HUES6 (cell line): ENCODE measurements at regions not wholly inside any gene's neighbourhood (a gene's known extent, or its start where the extent isn't known, plus 50 kb on each side); places are given as distances from the start of the nearest gene placed in this dataset.

ENCODE experiments used
- H3K27ac ChIP-seq: 2 replicates; pipeline ENCODE4 v1.7.0; 2013; ENCODE audit warnings: low read depth, mild to moderate bottlenecking, low read length, inconsistent platforms
- H3K27me3 ChIP-seq: 2 replicates; pipeline ENCODE4 v1.6.1; 2013; ENCODE audit warnings: low read length; ENCODE audit not compliant: control insufficient read depth, insufficient read depth
- H3K36me3 ChIP-seq: 2 replicates; pipeline ENCODE4 v1.6.1; 2013; ENCODE audit warnings: low read length; ENCODE audit not compliant: control insufficient read depth, insufficient read depth
- H3K4me1 ChIP-seq: 2 replicates; pipeline ENCODE4 v1.6.1; 2013; ENCODE audit warnings: low read length; ENCODE audit not compliant: control insufficient read depth, insufficient read depth
- H3K4me3 ChIP-seq: 2 replicates; pipeline ENCODE4 v1.5.1; 2013; ENCODE audit warnings: low read depth, low read length
- H3K9ac ChIP-seq: one replicate; pipeline ENCODE4 v1.6.1; 2013; ENCODE audit warnings: mild to moderate bottlenecking, low read length
- H3K9me3 ChIP-seq: 2 replicates; pipeline ENCODE4 v1.6.1; 2013; ENCODE audit warnings: low read depth, low read length; ENCODE audit not compliant: control insufficient read depth, insufficient read depth

- Histone ChIP-seq H3K4me3 (no peak overlapping the region), H3K9ac (no peak overlapping the region), H3K4me1 (no peaks in the 10 kb centered on the region), H3K27ac (no peak overlapping the region), H3K27me3 (no peaks in the 10 kb centered on the region), H3K9me3 (no peaks in the 10 kb centered on the region), H3K36me3 (no peaks in the 10 kb centered on the region)
Observed at GRCh38 chr10:124338276-124338925, 80.3 kb downstream of the OAT start.

GRCh38 chr10:124336186-124336585, 82.5 kb downstream of the OAT start:
- Histone ChIP-seq H3K4me3 (no peak overlapping the region), H3K9ac (no peak overlapping the region), H3K27me3 (no peaks in the 10 kb centered on the region), H3K36me3 (no peaks in the 10 kb centered on the region), H3K27ac (no peak overlapping the region), H3K4me1 (no peaks in the 10 kb centered on the region), H3K9me3 (0 out of 2 replicates have a peak, but pooled peaks cover 6% of the 10 kb centered on the region)

- Histone ChIP-seq H3K4me1 (no peaks in the 10 kb centered on the region), H3K27me3 (no peaks in the 10 kb centered on the region; the same call in 1 of the 2 replicates), H3K9me3 (0 out of 2 replicates have a peak, but pooled peaks cover 6% of the 10 kb centered on the region), H3K4me3 (no peak overlapping the region), H3K9ac (no peak overlapping the region), H3K27ac (no peak overlapping the region), H3K36me3 (no peaks in the 10 kb centered on the region)
Observed at GRCh38 chr10:124333931-124334330, 84.8 kb downstream of the OAT start.

- Histone ChIP-seq H3K4me1 (no peaks in the 10 kb centered on the region), H3K9me3 (0 out of 2 replicates have a peak, but pooled peaks cover 6% of the 10 kb centered on the region), H3K27ac (no peak overlapping the region), H3K36me3 (no peaks in the 10 kb centered on the region), H3K9ac (no peak overlapping the region), H3K27me3 (no peaks in the 10 kb centered on the region; the same call in 1 of the 2 replicates), H3K4me3 (no peak overlapping the region)
Observed at GRCh38 chr10:124332426-124332825, 86.3 kb downstream of the OAT start.

GRCh38 chr10:124329941-124330340, 88.8 kb downstream of the OAT start:
- Histone ChIP-seq H3K4me3 (no peak overlapping the region), H3K27me3 (no peaks in the 10 kb centered on the region; the same call in 1 of the 2 replicates), H3K9me3 (0 out of 2 replicates have a peak, but pooled peaks cover 6% of the 10 kb centered on the region), H3K4me1 (no peaks in the 10 kb centered on the region), H3K36me3 (no peaks in the 10 kb centered on the region), H3K9ac (no peak overlapping the region), H3K27ac (no peak overlapping the region)

GRCh38 chr10:124329362-124329761, 89.4 kb downstream of the OAT start:
- Histone ChIP-seq H3K36me3 (no peaks in the 10 kb centered on the region), H3K4me1 (no peaks in the 10 kb centered on the region), H3K27me3 (no peaks in the 10 kb centered on the region; the same call in 1 of the 2 replicates), H3K9ac (no peak overlapping the region), H3K4me3 (no peak overlapping the region), H3K9me3 (0 out of 2 replicates have a peak, but pooled peaks cover 6% of the 10 kb centered on the region), H3K27ac (no peak overlapping the region)

GRCh38 chr10:124328477-124329220, 90.1 kb downstream of the OAT start:
- Histone ChIP-seq H3K9ac (no peak overlapping the region), H3K36me3 (no peaks in the 10 kb centered on the region), H3K4me1 (no peaks in the 10 kb centered on the region), H3K27ac (no peak overlapping the region), H3K27me3 (no peaks in the 10 kb centered on the region; the same call in 1 of the 2 replicates), H3K9me3 (0 out of 2 replicates have a peak, but pooled peaks cover 6% of the 10 kb centered on the region), H3K4me3 (no peak overlapping the region)

- H3K4me1 ChIP-seq: no peaks in the 10 kb centered on the region
- H3K4me3 ChIP-seq: no peak overlapping the region
- H3K27ac ChIP-seq: no peak overlapping the region
- no peaks in the 10 kb centered on the region; the same call in 1 of the 2 replicates for H3K27me3 ChIP-seq
- no peaks in the 10 kb centered on the region for H3K36me3 ChIP-seq
- no peak overlapping the region for H3K9ac ChIP-seq
- no peaks in the 10 kb centered on the region for H3K9me3 ChIP-seq
Observed at GRCh38 chr10:124325998-124326636, 92.6 kb downstream of the OAT start.

- no peaks in the 10 kb centered on the region; the same call in 1 of the 2 replicates for H3K27me3 ChIP-seq
- H3K9me3 ChIP-seq: no peaks in the 10 kb centered on the region
- no peak overlapping the region for H3K27ac ChIP-seq
- H3K9ac ChIP-seq: no peak overlapping the region
- H3K4me3 ChIP-seq: no peak overlapping the region
- H3K36me3 ChIP-seq: no peaks in the 10 kb centered on the region
- H3K4me1 ChIP-seq: no peaks in the 10 kb centered on the region
Observed at GRCh38 chr10:124325633-124325914, 93.1 kb downstream of the OAT start.

GRCh38 chr10:124324856-124325632, 93.7 kb downstream of the OAT start:
- H3K27ac ChIP-seq: no peak overlapping the region
- no peaks in the 10 kb centered on the region for H3K9me3 ChIP-seq
- H3K4me1 ChIP-seq: no peaks in the 10 kb centered on the region
- no peak overlapping the region for H3K9ac ChIP-seq
- H3K27me3 ChIP-seq: no peaks in the 10 kb centered on the region; the same call in 1 of the 2 replicates
- no peaks in the 10 kb centered on the region for H3K36me3 ChIP-seq
- no peak overlapping the region for H3K4me3 ChIP-seq
